ENCODE measurements at regions not wholly inside any gene's neighbourhood (a gene's known extent, or its start where the extent isn't known, plus 50 kb on each side); places are given as distances from the start of the nearest gene placed in this dataset.

- dilution Hi-C loops (cut with MboI; ENCODE audit: extremely low pct_ligation_motif_present, low sequenced_read_pairs) = no loop called here
- no peaks in the 10 kb centered on the region for H4K20me1 ChIP-seq (replicated peaks; ENCODE audit: control insufficient read depth, extremely low read depth, insufficient read depth, low read length)
- POLR2A ChIA-PET = interaction anchor here (0.8 kb wide), 1 partner anchor 11 kb away, joined by 3 read pairs; no protein-coding TSS in a partner anchor
- H3K36me3 ChIP-seq (ENCODE audit: control insufficient read depth in 2 of 2, extremely low read depth in 1 of 2, insufficient read depth in 2 of 2, low read length in 2 of 2) = no peaks in the 10 kb centered on the region
- no peak overlapping the region for H3K4me3 ChIP-seq (replicated peaks in 1 of 3; ENCODE audit: insufficient read depth in 1 of 3, low read depth in 1 of 3, low read length in 3 of 3)
- BruUV-seq (replicated peaks) = no TSS peak
- DNase-seq (ENCODE audit: low read depth, low spot score) = peak; percentile 88
- peaks cover 37% of the 10 kb centered on the region for H3K4me1 ChIP-seq (ENCODE audit: control insufficient read depth, extremely low read depth, insufficient read depth, low read length)
- peak overlapping the region; percentile 3 for H3K9ac ChIP-seq (replicated peaks; ENCODE audit: extremely low read depth, insufficient read depth, low read length)
- H2AFZ ChIP-seq (ENCODE audit: low read depth, low read length) = no peak overlapping the region
- H3K27me3 ChIP-seq (ENCODE audit: control insufficient read depth in 2 of 2, insufficient read depth in 2 of 2, low read length in 2 of 2) = no peaks in the 10 kb centered on the region
- TF ChIP-seq FOS (IDR thresholded peaks at IDR 0.05; ENCODE audit: borderline replicate concordance, insufficient read depth, low read length) (peak; percentile 88), MAX (IDR thresholded peaks at IDR 0.05; ENCODE audit: insufficient read depth, insufficient read length) (no peak), POLR2AphosphoS5 (IDR thresholded peaks at IDR 0.05; ENCODE audit: insufficient read depth, low read depth, low read length) (no peak), JUN (IDR thresholded peaks at IDR 0.05; ENCODE audit: borderline replicate concordance, insufficient read depth, insufficient read length, low read depth) (peak; percentile 71), GATA2 (IDR thresholded peaks at IDR 0.05; ENCODE audit: insufficient read depth, insufficient read length, low read depth, low read length) (peak; percentile 89)
- H3K9me3 ChIP-seq (replicated peaks; ENCODE audit: control insufficient read depth, insufficient read depth, low read length) = no peaks in the 10 kb centered on the region
- H3K9me1 ChIP-seq (replicated peaks; ENCODE audit: control insufficient read depth, extremely low read depth, insufficient read depth, low read length) = no peaks in the 10 kb centered on the region
- intact Hi-C loops (cut with micrococcal nuclease) = no loop called here
- peak; percentile 78 for FAIRE-seq
- H3K79me2 ChIP-seq (ENCODE audit: control insufficient read depth, insufficient read depth, low read length) = no peaks in the 10 kb centered on the region
- peak overlapping the region; percentile 9 for H3K27ac ChIP-seq (ENCODE audit: insufficient read depth, low read depth, low read length)
- H3K4me2 ChIP-seq (ENCODE audit: insufficient read depth, low read length) = peak overlapping the region; percentile 28
- CTCF ChIA-PET = interaction anchor here (0.9 to 1.4 kb wide), 3 partner anchors 9 to 21 kb away, joined by 3 to 8 read pairs (median 7); no protein-coding TSS in a partner anchor
These were observed 131.2 kb downstream of the CD47 start for GRCh38 chr3:107959550-107960154.

- Histone ChIP-seq H3K36me3 (ENCODE audit: control insufficient read depth in 2 of 2, extremely low read depth in 1 of 2, insufficient read depth in 2 of 2, low read length in 2 of 2) (no peaks in the 10 kb centered on the region), H3K9me1 (replicated peaks; ENCODE audit: control insufficient read depth, extremely low read depth, insufficient read depth, low read length) (no peaks in the 10 kb centered on the region), H3K4me3 (replicated peaks in 1 of 3; ENCODE audit: insufficient read depth in 1 of 3, low read depth in 1 of 3, low read length in 3 of 3) (no peak overlapping the region), H3K9ac (replicated peaks; ENCODE audit: extremely low read depth, insufficient read depth, low read length) (no peak overlapping the region), H3K27me3 (ENCODE audit: control insufficient read depth in 2 of 2, insufficient read depth in 2 of 2, low read length in 2 of 2) (no peaks in the 10 kb centered on the region), H3K79me2 (ENCODE audit: control insufficient read depth, insufficient read depth, low read length) (no peaks in the 10 kb centered on the region), H2AFZ (ENCODE audit: low read depth, low read length) (no peak overlapping the region), H3K4me1 (ENCODE audit: control insufficient read depth, extremely low read depth, insufficient read depth, low read length) (peaks cover 34% of the 10 kb centered on the region), H3K4me2 (ENCODE audit: insufficient read depth, low read length) (no peak overlapping the region), H3K27ac (ENCODE audit: insufficient read depth, low read depth, low read length) (no peak overlapping the region), H3K9me3 (replicated peaks; ENCODE audit: control insufficient read depth, insufficient read depth, low read length) (no peaks in the 10 kb centered on the region), H4K20me1 (replicated peaks; ENCODE audit: control insufficient read depth, extremely low read depth, insufficient read depth, low read length) (no peaks in the 10 kb centered on the region)
- intact Hi-C loops (cut with micrococcal nuclease) (no loop called here), dilution Hi-C loops (cut with MboI; ENCODE audit: extremely low pct_ligation_motif_present, low sequenced_read_pairs) (no loop called here)
- peak; percentile 30 for DNase-seq (ENCODE audit: low read depth, low spot score)
- no peak for FAIRE-seq
- BruUV-seq (replicated peaks) = no TSS peak
- ChIA-PET CTCF (interaction anchor here (0.6 kb wide), 1 partner anchor 30 kb away, joined by 3 read pairs; no protein-coding TSS in a partner anchor), POLR2A (no interaction called here)
- TF ChIP-seq EZH2 (IDR thresholded peaks at IDR 0.05; ENCODE audit: borderline replicate concordance, low read depth, low read length, severe bottlenecking) (no peak), MAX (IDR thresholded peaks at IDR 0.05; ENCODE audit: insufficient read depth, insufficient read length) (no peak), FOS (IDR thresholded peaks at IDR 0.05; ENCODE audit: borderline replicate concordance, insufficient read depth, low read length) (peak; percentile 29), GATA2 (IDR thresholded peaks at IDR 0.05; ENCODE audit: insufficient read depth, insufficient read length, low read depth, low read length) (peak; percentile 5)
These were observed 132.7 kb downstream of the CD47 start for GRCh38 chr3:107958146-107958545.
